RPMI7951 (cell line): ENCODE measurements at regions not wholly inside any gene's neighbourhood (a gene's known extent, or its start where the extent isn't known, plus 50 kb on each side); places are given as distances from the start of the nearest gene placed in this dataset.
"Not testable (repeated sequence)": the region's sequence is repeated elsewhere in the genome, so short reads cannot be mapped to it uniquely, and the experiment has no call there.

ENCODE experiments used
- DNase-seq: peaks from one replicate; pipeline ENCODE4 v3.0.0-alpha.2; 2012; ENCODE audit warnings: low read depth

GRCh38 chr4:14308229-14308651, 680.7 kb upstream of the BOD1L1 start:
- DNase-seq = no peak

GRCh38 chr4:14309431-14309830, 681.9 kb upstream of the BOD1L1 start:
- no peak for DNase-seq

GRCh38 chr4:14313757-14314156, 686.2 kb upstream of the BOD1L1 start:
- no peak for DNase-seq

- DNase-seq = no peak
Observed at GRCh38 chr4:14315129-14315528, 687.2 kb upstream of the CPEB2 start.

GRCh38 chr4:14317351-14317750, 684.9 kb upstream of the CPEB2 start:
- no peak for DNase-seq

- no peak for DNase-seq
Observed at GRCh38 chr4:14318671-14319070, 683.6 kb upstream of the CPEB2 start.

- no peak for DNase-seq
Observed at GRCh38 chr4:14321723-14322122, 680.6 kb upstream of the CPEB2 start.

- no peak for DNase-seq
Observed at GRCh38 chr4:14323191-14323590, 679.1 kb upstream of the CPEB2 start.

- no peak for DNase-seq
Observed at GRCh38 chr4:14329228-14329627, 673.1 kb upstream of the CPEB2 start.

GRCh38 chr4:14333616-14334015, 668.7 kb upstream of the CPEB2 start:
- DNase-seq = peak; percentile 4

GRCh38 chr4:14334166-14334565, 668.1 kb upstream of the CPEB2 start:
- peak; percentile 9 for DNase-seq

- DNase-seq = no peak
Observed at GRCh38 chr4:14335872-14336271, 666.4 kb upstream of the CPEB2 start.

- DNase-seq = peak; percentile 43
Observed at GRCh38 chr4:14336656-14337055, 665.6 kb upstream of the CPEB2 start.

GRCh38 chr4:14337892-14338584, 664.2 kb upstream of the CPEB2 start:
- no peak for DNase-seq

GRCh38 chr4:14338585-14339265, 663.6 kb upstream of the CPEB2 start:
- no peak for DNase-seq

GRCh38 chr4:14339715-14340114, 662.6 kb upstream of the CPEB2 start:
- DNase-seq = no peak

- DNase-seq = no peak
Observed at GRCh38 chr4:14340321-14340720, 662.0 kb upstream of the CPEB2 start.

- DNase-seq = no peak
Observed at GRCh38 chr4:14343961-14344360, 658.3 kb upstream of the CPEB2 start.

- DNase-seq = peak; percentile 54
Observed at GRCh38 chr4:14345356-14345775, 656.9 kb upstream of the CPEB2 start.

GRCh38 chr4:14347526-14347925, 654.8 kb upstream of the CPEB2 start:
- no peak for DNase-seq

GRCh38 chr4:14348506-14348905, 653.8 kb upstream of the CPEB2 start:
- DNase-seq = peak; percentile 1

GRCh38 chr4:14358544-14359160, 643.6 kb upstream of the CPEB2 start:
- DNase-seq = not testable (repeated sequence)

- no peak for DNase-seq
Observed at GRCh38 chr4:14359991-14360390, 642.3 kb upstream of the CPEB2 start.
